ENCODE measurements at regions not wholly inside any gene's neighbourhood (a gene's known extent, or its start where the extent isn't known, plus 50 kb on each side); places are given as distances from the start of the nearest gene placed in this dataset.

DNA sequence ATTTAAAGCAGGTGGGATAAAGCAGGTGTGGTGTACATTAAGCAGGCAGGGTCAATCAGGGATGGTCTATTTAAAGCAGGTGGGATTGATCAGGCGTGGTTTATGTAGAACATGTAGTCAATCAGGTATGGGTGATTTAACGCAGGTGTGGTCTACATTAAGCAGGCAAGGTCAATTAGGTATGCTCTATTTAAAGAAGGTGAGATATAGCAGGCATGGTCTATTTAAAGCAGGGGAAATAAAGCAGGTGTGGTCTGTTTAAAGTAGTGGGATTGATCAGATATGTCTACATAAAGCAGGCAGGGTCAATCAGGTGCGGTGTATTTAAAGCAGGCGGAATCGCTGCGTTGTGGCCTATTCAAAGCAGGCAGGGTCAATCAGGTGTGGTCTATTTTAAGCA is 88.6 kb upstream of the MXRA5 start:
- TF ChIP-seq, protein P1, sequence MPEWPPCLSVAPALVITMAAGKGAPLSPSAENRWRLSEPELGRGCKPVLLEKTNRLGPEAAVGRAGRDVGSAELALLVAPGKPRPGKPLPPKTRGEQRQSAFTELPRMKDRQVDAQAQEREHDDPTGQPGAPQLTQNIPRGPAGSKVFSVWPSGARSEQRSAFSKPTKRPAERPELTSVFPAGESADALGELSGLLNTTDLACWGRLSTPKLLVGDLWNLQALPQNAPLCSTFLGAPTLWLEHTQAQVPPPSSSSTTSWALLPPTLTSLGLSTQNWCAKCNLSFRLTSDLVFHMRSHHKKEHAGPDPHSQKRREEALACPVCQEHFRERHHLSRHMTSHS (tag by site-specific recombination; IDR thresholded peaks at IDR 0.05): no peak
- TF ChIP-seq ZNF704 (tag by site-specific recombination; IDR thresholded peaks at IDR 0.05) (no peak), ZNF23 (tag by site-specific recombination; IDR thresholded peaks at IDR 0.05; ENCODE audit: borderline replicate concordance) (no peak), ZNF549 (tag by site-specific recombination; IDR thresholded peaks at IDR 0.05) (no peak), PRDM4 (tag by site-specific recombination; IDR thresholded peaks at IDR 0.05) (no peak), HOXC10 (CRISPR knock-in tag; IDR thresholded peaks at IDR 0.05) (no peak), ZNF529 (tag by site-specific recombination; IDR thresholded peaks at IDR 0.05; ENCODE audit: insufficient replicate concordance) (no peak), ZNF544 (tag by site-specific recombination; IDR thresholded peaks at IDR 0.05) (no peak), SP7 (tag by site-specific recombination; IDR thresholded peaks at IDR 0.05) (no peak), ZBTB20 (tag by site-specific recombination; IDR thresholded peaks at IDR 0.05) (no peak), ZNF169 (tag by site-specific recombination; IDR thresholded peaks at IDR 0.05) (no peak), MEIS1 (CRISPR knock-in tag; IDR thresholded peaks at IDR 0.05; ENCODE audit: borderline replicate concordance) (no peak)
- TF ChIP-seq, protein P2, sequence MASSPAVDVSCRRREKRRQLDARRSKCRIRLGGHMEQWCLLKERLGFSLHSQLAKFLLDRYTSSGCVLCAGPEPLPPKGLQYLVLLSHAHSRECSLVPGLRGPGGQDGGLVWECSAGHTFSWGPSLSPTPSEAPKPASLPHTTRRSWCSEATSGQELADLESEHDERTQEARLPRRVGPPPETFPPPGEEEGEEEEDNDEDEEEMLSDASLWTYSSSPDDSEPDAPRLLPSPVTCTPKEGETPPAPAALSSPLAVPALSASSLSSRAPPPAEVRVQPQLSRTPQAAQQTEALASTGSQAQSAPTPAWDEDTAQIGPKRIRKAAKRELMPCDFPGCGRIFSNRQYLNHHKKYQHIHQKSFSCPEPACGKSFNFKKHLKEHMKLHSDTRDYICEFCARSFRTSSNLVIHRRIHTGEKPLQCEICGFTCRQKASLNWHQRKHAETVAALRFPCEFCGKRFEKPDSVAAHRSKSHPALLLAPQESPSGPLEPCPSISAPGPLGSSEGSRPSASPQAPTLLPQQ (tag by site-specific recombination; IDR thresholded peaks at IDR 0.05): no peak
- TF ChIP-seq, protein P3, sequence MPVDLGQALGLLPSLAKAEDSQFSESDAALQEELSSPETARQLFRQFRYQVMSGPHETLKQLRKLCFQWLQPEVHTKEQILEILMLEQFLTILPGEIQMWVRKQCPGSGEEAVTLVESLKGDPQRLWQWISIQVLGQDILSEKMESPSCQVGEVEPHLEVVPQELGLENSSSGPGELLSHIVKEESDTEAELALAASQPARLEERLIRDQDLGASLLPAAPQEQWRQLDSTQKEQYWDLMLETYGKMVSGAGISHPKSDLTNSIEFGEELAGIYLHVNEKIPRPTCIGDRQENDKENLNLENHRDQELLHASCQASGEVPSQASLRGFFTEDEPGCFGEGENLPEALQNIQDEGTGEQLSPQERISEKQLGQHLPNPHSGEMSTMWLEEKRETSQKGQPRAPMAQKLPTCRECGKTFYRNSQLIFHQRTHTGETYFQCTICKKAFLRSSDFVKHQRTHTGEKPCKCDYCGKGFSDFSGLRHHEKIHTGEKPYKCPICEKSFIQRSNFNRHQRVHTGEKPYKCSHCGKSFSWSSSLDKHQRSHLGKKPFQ (tag by site-specific recombination; IDR thresholded peaks at IDR 0.05): no peak
- ChIA-PET POLR2A (no interaction called here), CTCF (no interaction called here)
- Histone ChIP-seq H3K36me3 (ENCODE audit: control insufficient read depth in 2 of 2, insufficient read depth in 1 of 2, low read length in 2 of 2) (no peaks in the 10 kb centered on the region), H3K27ac (ENCODE audit: extremely low read depth, low read depth, low read length) (no peak overlapping the region), H3K4me3 (ENCODE audit: low read depth, low read length) (no peak overlapping the region), H3K9me3 (ENCODE audit: control insufficient read depth, insufficient read depth, low read depth, low read length) (no peaks in the 10 kb centered on the region), H3K4me1 (ENCODE audit: control insufficient read depth, insufficient read depth, low read length) (no peaks in the 10 kb centered on the region)

- Histone ChIP-seq H3K27ac (ENCODE audit: extremely low read depth, low read depth, low read length) (no peak overlapping the region), H3K36me3 (ENCODE audit: control insufficient read depth in 2 of 2, insufficient read depth in 1 of 2, low read length in 2 of 2) (no peaks in the 10 kb centered on the region), H3K4me3 (ENCODE audit: low read depth, low read length) (no peak overlapping the region), H3K4me1 (ENCODE audit: control insufficient read depth, insufficient read depth, low read length) (no peaks in the 10 kb centered on the region), H3K9me3 (ENCODE audit: control insufficient read depth, insufficient read depth, low read depth, low read length) (no peaks in the 10 kb centered on the region)
- ChIA-PET CTCF (no interaction called here), POLR2A (no interaction called here)
- TF ChIP-seq ZNF785 (tag by site-specific recombination; IDR thresholded peaks at IDR 0.05) (no peak), ZNF302 (tag by site-specific recombination; IDR thresholded peaks at IDR 0.05; ENCODE audit: low read depth) (no peak), ZSCAN16 (tag by site-specific recombination; IDR thresholded peaks at IDR 0.05) (no peak), ZNF221 (tag by site-specific recombination; IDR thresholded peaks at IDR 0.05; ENCODE audit: borderline replicate concordance) (no peak), ZNF76 (tag by site-specific recombination; IDR thresholded peaks at IDR 0.05; ENCODE audit: borderline replicate concordance, low read depth) (no peak), ZNF2 (tag by site-specific recombination; IDR thresholded peaks at IDR 0.05) (no peak), ZNF335 (tag by site-specific recombination; conservative IDR thresholded peaks at IDR 0.05) (no peak), ZNF239 (tag by site-specific recombination; IDR thresholded peaks at IDR 0.05) (no peak)
- TF ChIP-seq, protein P2 (tag by site-specific recombination; IDR thresholded peaks at IDR 0.05): no peak
Observed at GRCh38 chrX:3428792-3429191, 82.3 kb upstream of the MXRA5 start.
